ENCODE measurements at regions not wholly inside any gene's neighbourhood (a gene's known extent, or its start where the extent isn't known, plus 50 kb on each side); places are given as distances from the start of the nearest gene placed in this dataset.

DNA sequence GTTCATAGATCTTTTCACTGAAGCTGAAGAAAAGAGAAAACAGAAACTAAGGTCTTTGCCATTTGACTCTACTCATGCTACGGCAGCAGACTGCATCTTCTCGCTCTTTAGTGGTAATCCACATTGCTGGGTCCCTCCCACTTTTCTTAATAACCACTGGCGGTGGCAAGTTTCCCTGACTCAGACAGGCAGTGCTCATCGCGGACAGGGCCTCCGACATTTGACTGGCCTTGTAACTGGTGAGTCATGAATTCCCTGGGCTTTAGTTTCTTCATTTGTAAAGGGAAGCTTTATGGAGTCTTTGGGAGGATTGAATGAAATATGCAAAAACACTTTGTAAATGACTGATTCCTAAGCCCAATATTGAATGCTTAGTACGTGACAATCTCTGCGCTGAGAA lies 238.2 kb upstream of the RBBP8 start:
- peak; percentile 40; the same call in 1 of the 2 replicates for TF ChIP-seq SP1 (IDR thresholded peaks at IDR 0.05; ENCODE audit: low read depth)
- TF ChIP-seq, protein P1, sequence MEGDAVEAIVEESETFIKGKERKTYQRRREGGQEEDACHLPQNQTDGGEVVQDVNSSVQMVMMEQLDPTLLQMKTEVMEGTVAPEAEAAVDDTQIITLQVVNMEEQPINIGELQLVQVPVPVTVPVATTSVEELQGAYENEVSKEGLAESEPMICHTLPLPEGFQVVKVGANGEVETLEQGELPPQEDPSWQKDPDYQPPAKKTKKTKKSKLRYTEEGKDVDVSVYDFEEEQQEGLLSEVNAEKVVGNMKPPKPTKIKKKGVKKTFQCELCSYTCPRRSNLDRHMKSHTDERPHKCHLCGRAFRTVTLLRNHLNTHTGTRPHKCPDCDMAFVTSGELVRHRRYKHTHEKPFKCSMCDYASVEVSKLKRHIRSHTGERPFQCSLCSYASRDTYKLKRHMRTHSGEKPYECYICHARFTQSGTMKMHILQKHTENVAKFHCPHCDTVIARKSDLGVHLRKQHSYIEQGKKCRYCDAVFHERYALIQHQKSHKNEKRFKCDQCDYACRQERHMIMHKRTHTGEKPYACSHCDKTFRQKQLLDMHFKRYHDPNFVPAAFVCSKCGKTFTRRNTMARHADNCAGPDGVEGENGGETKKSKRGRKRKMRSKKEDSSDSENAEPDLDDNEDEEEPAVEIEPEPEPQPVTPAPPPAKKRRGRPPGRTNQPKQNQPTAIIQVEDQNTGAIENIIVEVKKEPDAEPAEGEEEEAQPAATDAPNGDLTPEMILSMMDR (IDR thresholded peaks at IDR 0.05 in 2 of 3, conservative IDR thresholded peaks at IDR 0.05 in 1 of 3; ENCODE audit: borderline replicate concordance in 1 of 3, insufficient read depth in 1 of 3, low read depth in 2 of 3, low read length in 2 of 3): no peak
- no peak for TF ChIP-seq ELF1 (IDR thresholded peaks at IDR 0.05; ENCODE audit: borderline replicate concordance, low read depth)
- no peak for TF ChIP-seq TCF7L2 (IDR thresholded peaks at IDR 0.05; ENCODE audit: borderline replicate concordance, extremely low read depth, insufficient read depth, insufficient read length)
- TF ChIP-seq EZH2 (IDR thresholded peaks at IDR 0.05): no peak
- TF ChIP-seq POLR2A (IDR thresholded peaks at IDR 0.05; ENCODE audit: borderline replicate concordance, extremely low read depth, insufficient read depth, insufficient read length): no peak
- peak; percentile 32 for TF ChIP-seq YY1 (IDR thresholded peaks at IDR 0.05; ENCODE audit: extremely low read depth, insufficient replicate concordance, low read depth, low read length)
- no peak for TF ChIP-seq EGR1 (IDR thresholded peaks at IDR 0.05; ENCODE audit: low read depth)
- TF ChIP-seq, protein P2, sequence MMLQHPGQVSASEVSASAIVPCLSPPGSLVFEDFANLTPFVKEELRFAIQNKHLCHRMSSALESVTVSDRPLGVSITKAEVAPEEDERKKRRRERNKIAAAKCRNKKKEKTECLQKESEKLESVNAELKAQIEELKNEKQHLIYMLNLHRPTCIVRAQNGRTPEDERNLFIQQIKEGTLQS (IDR thresholded peaks at IDR 0.05): no peak
- TF ChIP-seq, protein P3, sequence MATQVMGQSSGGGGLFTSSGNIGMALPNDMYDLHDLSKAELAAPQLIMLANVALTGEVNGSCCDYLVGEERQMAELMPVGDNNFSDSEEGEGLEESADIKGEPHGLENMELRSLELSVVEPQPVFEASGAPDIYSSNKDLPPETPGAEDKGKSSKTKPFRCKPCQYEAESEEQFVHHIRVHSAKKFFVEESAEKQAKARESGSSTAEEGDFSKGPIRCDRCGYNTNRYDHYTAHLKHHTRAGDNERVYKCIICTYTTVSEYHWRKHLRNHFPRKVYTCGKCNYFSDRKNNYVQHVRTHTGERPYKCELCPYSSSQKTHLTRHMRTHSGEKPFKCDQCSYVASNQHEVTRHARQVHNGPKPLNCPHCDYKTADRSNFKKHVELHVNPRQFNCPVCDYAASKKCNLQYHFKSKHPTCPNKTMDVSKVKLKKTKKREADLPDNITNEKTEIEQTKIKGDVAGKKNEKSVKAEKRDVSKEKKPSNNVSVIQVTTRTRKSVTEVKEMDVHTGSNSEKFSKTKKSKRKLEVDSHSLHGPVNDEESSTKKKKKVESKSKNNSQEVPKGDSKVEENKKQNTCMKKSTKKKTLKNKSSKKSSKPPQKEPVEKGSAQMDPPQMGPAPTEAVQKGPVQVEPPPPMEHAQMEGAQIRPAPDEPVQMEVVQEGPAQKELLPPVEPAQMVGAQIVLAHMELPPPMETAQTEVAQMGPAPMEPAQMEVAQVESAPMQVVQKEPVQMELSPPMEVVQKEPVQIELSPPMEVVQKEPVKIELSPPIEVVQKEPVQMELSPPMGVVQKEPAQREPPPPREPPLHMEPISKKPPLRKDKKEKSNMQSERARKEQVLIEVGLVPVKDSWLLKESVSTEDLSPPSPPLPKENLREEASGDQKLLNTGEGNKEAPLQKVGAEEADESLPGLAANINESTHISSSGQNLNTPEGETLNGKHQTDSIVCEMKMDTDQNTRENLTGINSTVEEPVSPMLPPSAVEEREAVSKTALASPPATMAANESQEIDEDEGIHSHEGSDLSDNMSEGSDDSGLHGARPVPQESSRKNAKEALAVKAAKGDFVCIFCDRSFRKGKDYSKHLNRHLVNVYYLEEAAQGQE (IDR thresholded peaks at IDR 0.05; ENCODE audit: low read depth): no peak
- no peak for TF ChIP-seq EZH2phosphoT487 (IDR thresholded peaks at IDR 0.05; ENCODE audit: borderline replicate concordance)

Measured in HCT116 (cell line).